ENCODE measurements at regions not wholly inside any gene's neighbourhood (a gene's known extent, or its start where the extent isn't known, plus 50 kb on each side); places are given as distances from the start of the nearest gene placed in this dataset.

GRCh38 chr9:14547245-14548060 lies 145.8 kb downstream of the ZDHHC21 start:
- TF ChIP-seq POLR2AphosphoS5 (IDR thresholded peaks at IDR 0.05; ENCODE audit: low read depth) (no peak), CTCF (conservative IDR thresholded peaks at IDR 0.05; ENCODE audit: low read depth in 2 of 2) (peak; percentile 54 to 71), EZH2 (IDR thresholded peaks at IDR 0.05; ENCODE audit: low read depth, unreplicated experiment) (no peak), EZH2phosphoT487 (IDR thresholded peaks at IDR 0.05; ENCODE audit: unreplicated experiment) (no peak), REST (IDR thresholded peaks at IDR 0.05; ENCODE audit: unreplicated experiment) (no peak), CREB1 (CRISPR knock-in tag; IDR thresholded peaks at IDR 0.05; ENCODE audit: low read depth) (peak; percentile 49; the same call in 1 of the 2 replicates), ETS1 (IDR thresholded peaks at IDR 0.05) (no peak), ZNF331 (CRISPR knock-in tag; IDR thresholded peaks at IDR 0.05; ENCODE audit: low read depth) (no peak)
